ENCODE measurements at regions not wholly inside any gene's neighbourhood (a gene's known extent, or its start where the extent isn't known, plus 50 kb on each side); places are given as distances from the start of the nearest gene placed in this dataset.

GRCh38 chr4:114036426-114036825 lies 57.0 kb upstream of the ARSJ start:
- TF ChIP-seq CTCF (IDR thresholded peaks at IDR 0.05 in 4 of 5, conservative IDR thresholded peaks at IDR 0.05 in 1 of 5) (no peak), POLR2A (IDR thresholded peaks at IDR 0.05) (no peak)

Measured in gastrocnemius medialis (tissue), 4 donors.